ENCODE measurements at regions not wholly inside any gene's neighbourhood (a gene's known extent, or its start where the extent isn't known, plus 50 kb on each side); places are given as distances from the start of the nearest gene placed in this dataset.

- no peak for DNase-seq
- H3K27ac Mint-ChIP-seq (ENCODE audit: unreplicated experiment) = no peak overlapping the region
- H3K36me3 Mint-ChIP-seq (ENCODE audit: unreplicated experiment) = no peaks in the 10 kb centered on the region
- H3K4me3 Mint-ChIP-seq (ENCODE audit: unreplicated experiment) = no peak overlapping the region
- peaks cover 13% of the 10 kb centered on the region for H3K27me3 Mint-ChIP-seq (ENCODE audit: unreplicated experiment)
- TF ChIP-seq, protein P1, sequence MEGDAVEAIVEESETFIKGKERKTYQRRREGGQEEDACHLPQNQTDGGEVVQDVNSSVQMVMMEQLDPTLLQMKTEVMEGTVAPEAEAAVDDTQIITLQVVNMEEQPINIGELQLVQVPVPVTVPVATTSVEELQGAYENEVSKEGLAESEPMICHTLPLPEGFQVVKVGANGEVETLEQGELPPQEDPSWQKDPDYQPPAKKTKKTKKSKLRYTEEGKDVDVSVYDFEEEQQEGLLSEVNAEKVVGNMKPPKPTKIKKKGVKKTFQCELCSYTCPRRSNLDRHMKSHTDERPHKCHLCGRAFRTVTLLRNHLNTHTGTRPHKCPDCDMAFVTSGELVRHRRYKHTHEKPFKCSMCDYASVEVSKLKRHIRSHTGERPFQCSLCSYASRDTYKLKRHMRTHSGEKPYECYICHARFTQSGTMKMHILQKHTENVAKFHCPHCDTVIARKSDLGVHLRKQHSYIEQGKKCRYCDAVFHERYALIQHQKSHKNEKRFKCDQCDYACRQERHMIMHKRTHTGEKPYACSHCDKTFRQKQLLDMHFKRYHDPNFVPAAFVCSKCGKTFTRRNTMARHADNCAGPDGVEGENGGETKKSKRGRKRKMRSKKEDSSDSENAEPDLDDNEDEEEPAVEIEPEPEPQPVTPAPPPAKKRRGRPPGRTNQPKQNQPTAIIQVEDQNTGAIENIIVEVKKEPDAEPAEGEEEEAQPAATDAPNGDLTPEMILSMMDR (IDR thresholded peaks at IDR 0.05; ENCODE audit: partially characterized antibody, unreplicated experiment) = no peak
- H3K9me3 Mint-ChIP-seq (ENCODE audit: unreplicated experiment) = no peaks in the 10 kb centered on the region
- H3K4me1 Mint-ChIP-seq (ENCODE audit: low read depth, unreplicated experiment) = peaks cover 27% of the 10 kb centered on the region
Measured at GRCh38 chr1:201589186-201589585, 50.3 kb downstream of the NAV1 start.

- no peak for DNase-seq
- no peaks in the 10 kb centered on the region for H3K9me3 Mint-ChIP-seq (ENCODE audit: unreplicated experiment)
- no peaks in the 10 kb centered on the region for H3K36me3 Mint-ChIP-seq (ENCODE audit: unreplicated experiment)
- peaks cover 13% of the 10 kb centered on the region for H3K27me3 Mint-ChIP-seq (ENCODE audit: unreplicated experiment)
- H3K27ac Mint-ChIP-seq (ENCODE audit: unreplicated experiment) = no peak overlapping the region
- no peak overlapping the region for H3K4me3 Mint-ChIP-seq (ENCODE audit: unreplicated experiment)
- TF ChIP-seq, protein P1 (IDR thresholded peaks at IDR 0.05; ENCODE audit: partially characterized antibody, unreplicated experiment) = no peak
- peaks cover 31% of the 10 kb centered on the region for H3K4me1 Mint-ChIP-seq (ENCODE audit: low read depth, unreplicated experiment)
Measured at GRCh38 chr1:201590474-201590873, 51.5 kb downstream of the NAV1 start.

DNA sequence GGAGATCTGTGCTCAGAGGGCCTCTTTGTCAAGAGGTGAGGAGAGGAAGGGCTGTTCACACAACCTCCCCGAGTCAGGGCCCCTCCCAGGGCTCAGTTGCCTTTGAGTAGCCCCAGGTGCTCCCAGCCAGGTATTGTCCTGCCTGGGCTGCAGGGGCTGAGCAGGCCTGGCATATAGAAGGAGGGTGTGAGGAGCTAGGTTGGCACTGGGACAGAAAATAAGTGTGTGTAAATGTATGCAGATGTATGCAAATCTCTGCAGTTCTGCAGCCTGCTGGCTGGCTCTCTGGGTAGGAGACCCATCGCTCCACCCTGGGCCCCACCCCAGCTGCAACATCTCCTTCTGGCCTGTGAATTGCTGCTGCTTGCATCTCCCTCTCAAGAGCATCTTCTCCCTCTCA is 52.4 kb downstream of the NAV1 start:
- H3K9me3 Mint-ChIP-seq (ENCODE audit: unreplicated experiment) = no peaks in the 10 kb centered on the region
- TF ChIP-seq, protein P1 (IDR thresholded peaks at IDR 0.05; ENCODE audit: partially characterized antibody, unreplicated experiment) = no peak
- H3K36me3 Mint-ChIP-seq (ENCODE audit: unreplicated experiment) = no peaks in the 10 kb centered on the region
- peak overlapping the region; percentile 64 for H3K4me3 Mint-ChIP-seq (ENCODE audit: unreplicated experiment)
- no peak for DNase-seq
- no peak overlapping the region for H3K27ac Mint-ChIP-seq (ENCODE audit: unreplicated experiment)
- H3K4me1 Mint-ChIP-seq (ENCODE audit: low read depth, unreplicated experiment) = peaks cover 33% of the 10 kb centered on the region
- peaks cover 13% of the 10 kb centered on the region for H3K27me3 Mint-ChIP-seq (ENCODE audit: unreplicated experiment)

- no peak overlapping the region for H3K27ac Mint-ChIP-seq (ENCODE audit: unreplicated experiment)
Measured at GRCh38 chr1:201591981-201592380, 53.1 kb downstream of the NAV1 start.

GRCh38 chr1:201593200-201593921 is 54.4 kb downstream of the NAV1 start:
- TF ChIP-seq, protein P1 (IDR thresholded peaks at IDR 0.05; ENCODE audit: partially characterized antibody, unreplicated experiment) = no peak
- no peak for DNase-seq
- H3K9me3 Mint-ChIP-seq (ENCODE audit: unreplicated experiment) = peaks cover 4% of the 10 kb centered on the region
- H3K4me3 Mint-ChIP-seq (ENCODE audit: unreplicated experiment) = no peak overlapping the region
- no peaks in the 10 kb centered on the region for H3K36me3 Mint-ChIP-seq (ENCODE audit: unreplicated experiment)
- H3K27me3 Mint-ChIP-seq (ENCODE audit: unreplicated experiment) = peaks cover 14% of the 10 kb centered on the region
- H3K27ac Mint-ChIP-seq (ENCODE audit: unreplicated experiment) = no peak overlapping the region
- peaks cover 33% of the 10 kb centered on the region for H3K4me1 Mint-ChIP-seq (ENCODE audit: low read depth, unreplicated experiment)

More at GRCh38 chr1:201591981-201592380, 53.1 kb downstream of the NAV1 start:
- H3K4me3 Mint-ChIP-seq (ENCODE audit: unreplicated experiment) = no peak overlapping the region
- peaks cover 33% of the 10 kb centered on the region for H3K4me1 Mint-ChIP-seq (ENCODE audit: low read depth, unreplicated experiment)
- TF ChIP-seq, protein P1 (IDR thresholded peaks at IDR 0.05; ENCODE audit: partially characterized antibody, unreplicated experiment) = no peak
- peaks cover 2% of the 10 kb centered on the region for H3K9me3 Mint-ChIP-seq (ENCODE audit: unreplicated experiment)
- no peaks in the 10 kb centered on the region for H3K36me3 Mint-ChIP-seq (ENCODE audit: unreplicated experiment)
- H3K27me3 Mint-ChIP-seq (ENCODE audit: unreplicated experiment) = peaks cover 13% of the 10 kb centered on the region
- DNase-seq = no peak
